ENCODE measurements at regions not wholly inside any gene's neighbourhood (a gene's known extent, or its start where the extent isn't known, plus 50 kb on each side); places are given as distances from the start of the nearest gene placed in this dataset.

DNA sequence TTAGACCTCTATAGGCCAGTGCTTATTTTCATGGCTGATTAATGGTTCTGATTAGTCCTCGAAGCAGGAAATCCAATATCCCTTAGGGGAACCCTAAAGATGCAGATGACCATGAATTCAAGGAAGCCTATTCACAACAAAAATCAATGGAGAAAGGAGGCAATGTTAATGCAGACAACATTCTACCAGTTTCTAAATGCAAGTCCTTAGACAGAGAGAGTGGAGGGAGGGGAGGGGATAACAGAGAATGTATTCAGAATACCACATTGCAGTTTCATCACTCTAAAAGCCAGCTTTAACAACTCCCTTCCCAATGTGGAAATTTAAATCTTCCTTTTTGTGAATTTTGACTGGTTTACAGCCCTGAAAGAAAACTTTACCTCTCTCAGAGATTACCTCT lies 87.1 kb upstream of the POU3F2 start:
- Histone ChIP-seq H3K4me3 (no peak overlapping the region), H3K27ac (no peak overlapping the region), H3K9me3 (peaks cover 0 to 4% (median 0%) of the 10 kb centered on the region in 12 donors), H3K36me3 (no peaks in the 10 kb centered on the region), H3K27me3 (no peaks in the 10 kb centered on the region), H3K4me1 (no peaks in the 10 kb centered on the region)
- DNase-seq = no peak
- intact Hi-C loops (cut with DNase I) = no loop called here
- ATAC-seq = no peak
- 42 to 69% (median 59%) methylated on average over 1 of the region's 1 CpG for WGBS, 4 donors
- TF ChIP-seq POLR2A (IDR thresholded peaks at IDR 0.05) = no peak
- no peak for TF ChIP-seq CTCF (IDR thresholded peaks at IDR 0.05)

GRCh38 chr6:98747960-98748359 lies 86.4 kb upstream of the POU3F2 start:
- H3K4me1 ChIP-seq = no peaks in the 10 kb centered on the region
- 56 to 64% (median 62%) methylated on average over 3 of the region's 3 CpGs for WGBS, 4 donors
- no peak overlapping the region for H3K27ac ChIP-seq
- TF ChIP-seq POLR2A (IDR thresholded peaks at IDR 0.05) (no peak), CTCF (IDR thresholded peaks at IDR 0.05) (no peak)
- DNase-seq = no peak
- intact Hi-C loops (cut with DNase I) = no loop called here
- H3K4me3 ChIP-seq = no peak overlapping the region
- no peaks in the 10 kb centered on the region for H3K36me3 ChIP-seq
- no peak for ATAC-seq
- H3K27me3 ChIP-seq = no peaks in the 10 kb centered on the region
- peaks cover 0 to 4% (median 0%) of the 10 kb centered on the region in 12 donors for H3K9me3 ChIP-seq

DNA sequence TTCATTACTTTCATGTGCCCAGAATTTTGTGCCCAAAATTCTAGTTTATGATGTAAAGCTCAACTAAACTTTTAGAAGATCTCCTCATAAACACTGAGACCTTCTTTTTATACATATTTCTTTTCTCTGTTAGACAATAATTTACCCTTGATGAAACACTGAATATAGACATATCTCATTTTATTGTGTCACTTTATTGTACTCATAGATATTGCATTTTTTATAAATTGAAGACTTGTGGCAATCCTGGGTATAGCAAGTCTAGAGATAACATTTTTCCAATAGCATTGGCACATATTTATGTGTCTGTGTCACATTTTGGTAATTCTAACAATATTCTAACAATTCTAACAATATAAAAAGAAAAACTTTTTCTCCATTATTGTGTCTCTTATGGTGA lies 74.9 kb upstream of the POU3F2 start:
- peak in 2 of 12 donors; percentile 24 to 33 for TF ChIP-seq CTCF (IDR thresholded peaks at IDR 0.05)
- TF ChIP-seq POLR2A (IDR thresholded peaks at IDR 0.05) = no peak
- H3K4me3 ChIP-seq = no peak overlapping the region
- intact Hi-C loops (cut with DNase I) = no loop called here
- DNase-seq (no peak), ATAC-seq (no peak)
- no peaks in the 10 kb centered on the region for H3K27me3 ChIP-seq
- no peaks in the 10 kb centered on the region for H3K4me1 ChIP-seq
- H3K9me3 ChIP-seq = peaks cover 0 to 12% (median 0%) of the 10 kb centered on the region in 12 donors
- no peaks in the 10 kb centered on the region for H3K36me3 ChIP-seq
- H3K27ac ChIP-seq = no peak overlapping the region

- 57 to 71% (median 65%) methylated on average over 1 of the region's 1 CpG for WGBS, 4 donors
- ATAC-seq (no peak), DNase-seq (no peak)
- Histone ChIP-seq H3K4me1 (no peaks in the 10 kb centered on the region), H3K27me3 (peaks cover 0 to 4% (median 0%) of the 10 kb centered on the region in 9 donors), H3K9me3 (peaks cover 0 to 12% (median 0%) of the 10 kb centered on the region in 12 donors), H3K4me3 (peak overlapping the region in 5 of 12 donors; percentile 8 to 47 (median 29)), H3K36me3 (no peaks in the 10 kb centered on the region), H3K27ac (no peak overlapping the region)
- no peak for TF ChIP-seq CTCF (IDR thresholded peaks at IDR 0.05)
- TF ChIP-seq POLR2A (IDR thresholded peaks at IDR 0.05) = no peak
- intact Hi-C loops (cut with DNase I) = no loop called here
Measured at GRCh38 chr6:98764373-98764911, 69.9 kb upstream of the POU3F2 start.
